Neuron (in vitro differentiated cells): ENCODE measurements at regions not wholly inside any gene's neighbourhood (a gene's known extent, or its start where the extent isn't known, plus 50 kb on each side); places are given as distances from the start of the nearest gene placed in this dataset.
"Not testable (repeated sequence)": the region's sequence is repeated elsewhere in the genome, so short reads cannot be mapped to it uniquely, and the experiment has no call there.

Experiments
- H2AFZ ChIP-seq: one replicate; pipeline ENCODE4 v1.6.1; 2013; ENCODE audit warnings: low read depth, mild to moderate bottlenecking, inconsistent platforms, low read length, moderate library complexity
- H3K27me3 ChIP-seq: one replicate; pipeline ENCODE4 v1.6.1; 2013; ENCODE audit warnings: low read length; ENCODE audit not compliant: insufficient read depth
- H3K36me3 ChIP-seq: one replicate; pipeline ENCODE4 v1.6.1; 2013; ENCODE audit warnings: low read length; ENCODE audit not compliant: insufficient read depth
- H3K4me1 ChIP-seq: one replicate; pipeline ENCODE4 v1.6.1; 2013; ENCODE audit warnings: low read length; ENCODE audit not compliant: insufficient read depth
- H3K4me3 ChIP-seq: 2 replicates; pipeline ENCODE4 v1.5.1; 2013; ENCODE audit warnings: mild to moderate bottlenecking, low read length, moderate library complexity
- H3K9me3 ChIP-seq: one replicate; pipeline ENCODE4 v1.6.1; 2013; ENCODE audit warnings: low read length

GRCh38 chr21:35504277-35504676 is 455.2 kb upstream of the RUNX1 start:
- Histone ChIP-seq H3K4me1 (no peaks in the 10 kb centered on the region), H2AFZ (no peak overlapping the region), H3K36me3 (no peaks in the 10 kb centered on the region), H3K4me3 (no peak overlapping the region), H3K27me3 (peaks cover 3% of the 10 kb centered on the region), H3K9me3 (no peaks in the 10 kb centered on the region)

- Histone ChIP-seq H3K9me3 (no peaks in the 10 kb centered on the region), H3K4me3 (no peak overlapping the region), H2AFZ (no peak overlapping the region), H3K4me1 (no peaks in the 10 kb centered on the region), H3K27me3 (peaks cover 3% of the 10 kb centered on the region), H3K36me3 (no peaks in the 10 kb centered on the region)
These were observed 454.6 kb upstream of the RUNX1 start for GRCh38 chr21:35503671-35504070.

- no peaks in the 10 kb centered on the region for H3K36me3 ChIP-seq
- no peak overlapping the region for H2AFZ ChIP-seq
- no peaks in the 10 kb centered on the region for H3K9me3 ChIP-seq
- H3K4me1 ChIP-seq = no peaks in the 10 kb centered on the region
- H3K27me3 ChIP-seq = peaks cover 3% of the 10 kb centered on the region
- no peak overlapping the region for H3K4me3 ChIP-seq
These were observed 453.7 kb upstream of the RUNX1 start for GRCh38 chr21:35502821-35503220.

- not testable (repeated sequence) for H3K4me3 ChIP-seq, H2AFZ ChIP-seq, H3K36me3 ChIP-seq, H3K9me3 ChIP-seq, H3K27me3 ChIP-seq, H3K4me1 ChIP-seq
These were observed 448.4 kb upstream of the RUNX1 start for GRCh38 chr21:35497522-35497921.

DNA sequence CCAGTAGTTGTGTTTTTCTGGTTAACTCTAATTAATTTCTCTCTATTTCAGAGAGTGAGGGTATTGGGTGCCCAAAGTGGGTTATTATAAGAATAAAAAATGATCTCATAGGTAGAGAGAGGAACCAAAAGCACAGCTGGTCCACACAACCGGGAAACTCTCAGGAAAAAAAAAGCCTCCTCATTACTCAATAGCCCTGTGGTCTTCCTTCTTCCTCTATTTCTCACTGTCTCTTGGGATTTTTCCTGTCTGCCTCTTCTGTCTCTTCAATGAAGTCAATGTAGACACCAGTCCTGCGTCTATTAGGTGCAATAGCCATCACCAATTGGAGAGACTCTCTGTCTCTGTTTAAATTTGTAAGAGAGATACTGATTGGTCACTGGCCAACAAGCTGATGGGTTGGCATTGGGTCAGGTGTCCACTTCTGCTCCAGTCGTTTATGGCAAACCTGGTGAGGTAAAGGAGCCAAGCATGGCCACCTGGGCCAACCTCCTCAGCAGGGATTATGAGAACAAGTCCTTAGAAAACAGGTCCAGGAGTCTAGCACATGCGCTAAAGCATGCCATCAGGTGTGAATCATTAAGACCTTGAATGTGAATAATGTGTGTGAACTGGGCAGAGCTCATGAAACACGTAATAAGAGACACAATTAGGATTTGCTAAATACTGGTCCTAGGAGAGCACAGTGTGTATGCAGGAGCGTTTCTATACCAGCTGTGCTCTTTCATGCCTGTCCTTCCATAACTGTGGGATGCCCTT is 443.0 kb upstream of the RUNX1 start:
- H2AFZ ChIP-seq = no peak overlapping the region
- no peaks in the 10 kb centered on the region for H3K9me3 ChIP-seq
- no peaks in the 10 kb centered on the region for H3K27me3 ChIP-seq
- H3K4me1 ChIP-seq = no peaks in the 10 kb centered on the region
- H3K36me3 ChIP-seq = no peaks in the 10 kb centered on the region
- H3K4me3 ChIP-seq = no peak overlapping the region

DNA sequence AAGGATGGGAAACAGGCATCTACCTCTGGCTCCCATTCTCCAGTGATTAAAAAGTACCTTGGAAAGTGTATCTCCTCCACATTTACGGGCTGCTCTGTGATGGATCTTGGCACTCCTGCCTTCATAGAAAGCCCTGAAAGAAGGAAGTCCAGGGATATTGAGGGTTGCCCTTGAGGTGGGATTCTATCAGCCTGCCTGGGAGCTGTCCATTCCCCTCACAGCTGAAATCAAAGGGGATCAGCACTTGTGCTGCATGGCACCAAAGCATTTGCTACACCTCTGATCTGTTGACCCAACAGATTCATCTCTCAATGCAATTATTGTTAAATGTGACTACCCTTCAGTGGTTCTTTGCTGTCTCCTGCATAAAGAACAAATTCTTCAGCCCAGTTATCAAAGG is 442.0 kb upstream of the RUNX1 start:
- H2AFZ ChIP-seq = no peak overlapping the region
- no peak overlapping the region for H3K4me3 ChIP-seq
- H3K9me3 ChIP-seq = no peaks in the 10 kb centered on the region
- H3K27me3 ChIP-seq = no peaks in the 10 kb centered on the region
- no peaks in the 10 kb centered on the region for H3K36me3 ChIP-seq
- no peaks in the 10 kb centered on the region for H3K4me1 ChIP-seq

DNA sequence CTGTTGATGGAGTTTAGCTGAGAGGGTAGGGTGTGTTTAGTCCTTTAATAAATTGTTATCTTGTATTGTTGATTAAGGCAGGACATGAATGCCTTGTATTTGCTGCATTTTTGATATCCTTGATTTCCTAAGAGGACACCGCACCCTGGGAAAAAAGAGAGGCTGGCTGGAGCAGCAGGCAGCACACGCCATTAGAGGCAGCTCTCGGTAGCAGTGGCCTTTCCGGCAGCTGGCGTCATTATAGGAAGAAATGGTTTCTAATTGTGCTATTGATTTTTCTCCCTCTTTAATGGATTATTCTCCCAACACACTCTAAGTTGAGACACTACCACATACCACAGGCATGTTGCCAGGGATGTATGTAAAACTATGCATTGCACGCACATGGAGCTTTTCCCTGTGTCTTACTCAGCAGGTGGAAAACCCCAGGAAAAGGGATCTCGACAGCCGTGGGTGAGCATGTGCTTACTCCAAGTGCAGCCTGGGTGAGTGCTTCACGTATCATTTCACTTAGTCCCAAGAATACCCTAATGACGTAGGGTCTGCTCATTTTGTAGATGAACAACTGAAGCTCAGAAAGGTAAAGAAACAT is 440.4 kb upstream of the RUNX1 start:
- H3K27me3 ChIP-seq = no peaks in the 10 kb centered on the region
- no peaks in the 10 kb centered on the region for H3K9me3 ChIP-seq
- H2AFZ ChIP-seq = no peak overlapping the region
- no peaks in the 10 kb centered on the region for H3K4me1 ChIP-seq
- no peaks in the 10 kb centered on the region for H3K36me3 ChIP-seq
- no peak overlapping the region for H3K4me3 ChIP-seq

- Histone ChIP-seq H3K36me3 (no peaks in the 10 kb centered on the region), H3K4me1 (no peaks in the 10 kb centered on the region), H3K9me3 (no peaks in the 10 kb centered on the region), H3K27me3 (no peaks in the 10 kb centered on the region), H3K4me3 (no peak overlapping the region), H2AFZ (no peak overlapping the region)
These were observed 439.8 kb upstream of the RUNX1 start for GRCh38 chr21:35488946-35489345.

DNA sequence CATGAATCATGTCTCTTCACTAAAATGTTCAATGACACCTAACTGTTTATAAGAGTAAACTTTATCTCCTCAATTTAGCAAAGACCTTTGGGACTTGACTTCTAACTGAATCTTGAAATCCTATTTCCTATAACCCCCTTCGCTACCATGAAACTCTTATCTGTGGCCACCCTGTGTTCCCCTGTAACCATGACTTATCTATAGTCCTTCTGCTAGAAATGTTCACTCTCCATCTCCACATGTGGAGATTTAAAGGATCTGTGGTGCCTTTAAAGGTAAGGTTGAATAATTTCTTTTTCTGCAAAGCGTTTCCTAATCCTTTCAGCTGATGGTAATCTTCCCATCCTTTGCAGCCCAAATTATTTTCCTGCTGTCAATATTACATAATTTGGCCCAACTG is 436.3 kb upstream of the RUNX1 start:
- Histone ChIP-seq H3K27me3 (no peaks in the 10 kb centered on the region), H3K4me3 (no peak overlapping the region)

GRCh38 chr21:35484851-35485250 is 435.7 kb upstream of the RUNX1 start:
- no peak overlapping the region for H3K4me3 ChIP-seq
- H3K27me3 ChIP-seq = no peaks in the 10 kb centered on the region
- H2AFZ ChIP-seq = no peak overlapping the region
- no peaks in the 10 kb centered on the region for H3K4me1 ChIP-seq
- no peaks in the 10 kb centered on the region for H3K9me3 ChIP-seq
- no peaks in the 10 kb centered on the region for H3K36me3 ChIP-seq

More for the DNA sequence above, 436.3 kb upstream of the RUNX1 start:
- Histone ChIP-seq H3K9me3 (no peaks in the 10 kb centered on the region), H3K36me3 (no peaks in the 10 kb centered on the region), H2AFZ (no peak overlapping the region), H3K4me1 (no peaks in the 10 kb centered on the region)

DNA sequence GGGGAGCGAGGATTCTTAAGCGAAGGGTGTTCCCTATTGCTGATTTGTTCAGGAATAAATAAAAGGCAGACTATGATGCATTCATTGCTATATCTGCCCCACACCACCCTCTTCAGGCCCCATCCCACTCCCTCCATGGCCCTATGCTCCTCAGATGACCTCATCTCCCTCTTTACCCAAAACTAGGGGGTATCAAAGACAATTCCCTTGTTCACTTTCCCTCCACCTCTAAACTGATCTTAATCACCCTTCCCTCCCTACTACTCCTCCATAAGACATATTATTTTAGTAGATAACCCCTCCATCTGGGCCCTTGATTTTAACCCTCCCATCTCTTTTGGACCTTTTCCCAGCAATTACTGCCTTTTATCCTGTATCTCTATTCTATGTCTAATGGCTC is 434.9 kb upstream of the RUNX1 start:
- no peak overlapping the region for H2AFZ ChIP-seq
- H3K27me3 ChIP-seq = no peaks in the 10 kb centered on the region
- H3K4me1 ChIP-seq = no peaks in the 10 kb centered on the region
- H3K4me3 ChIP-seq = no peak overlapping the region
- no peaks in the 10 kb centered on the region for H3K36me3 ChIP-seq
- H3K9me3 ChIP-seq = no peaks in the 10 kb centered on the region

GRCh38 chr21:35482933-35483662 is 434.0 kb upstream of the RUNX1 start:
- Histone ChIP-seq H3K4me3 (no peak overlapping the region), H3K27me3 (no peaks in the 10 kb centered on the region), H3K9me3 (no peaks in the 10 kb centered on the region), H3K36me3 (no peaks in the 10 kb centered on the region), H2AFZ (no peak overlapping the region), H3K4me1 (no peaks in the 10 kb centered on the region)

- Histone ChIP-seq H3K4me1 (no peaks in the 10 kb centered on the region), H3K4me3 (no peak overlapping the region), H3K27me3 (no peaks in the 10 kb centered on the region), H3K36me3 (no peaks in the 10 kb centered on the region), H2AFZ (no peak overlapping the region), H3K9me3 (no peaks in the 10 kb centered on the region)
These were observed 433.0 kb upstream of the RUNX1 start for GRCh38 chr21:35482096-35482495.
